MCF 10A (cell line): ENCODE measurements at regions not wholly inside any gene's neighbourhood (a gene's known extent, or its start where the extent isn't known, plus 50 kb on each side); places are given as distances from the start of the nearest gene placed in this dataset.

Experiments used
- BruUV-seq: library from RNA; stranded (reverse); fragments of 400-500 nt; replicated peaks from 2 replicates; lab custom pipeline; 2021; lab: Mats Ljungman, UMichigan
- CTCF ChIA-PET: fragments of 300-600 bp; sonication (Branson Sonifier 250); formaldehyde crosslinking; extraction: SDS; loops from one replicate; lab custom pipeline; 2021; ENCODE audit warnings: antibody characterized with exemption, inconsistent platforms; lab: Yijun Ruan, JAX
- POLR2A ChIA-PET: fragments of 300-600, 350-650 bp; sonication (Branson Sonifier 250); formaldehyde crosslinking; extraction: SDS; loops from one replicate; lab custom pipeline; 2020; ENCODE audit warnings: antibody characterized with exemption, inconsistent platforms; lab: Yijun Ruan, JAX
- DNase-seq: peaks from one replicate; pipeline ENCODE4 v3.0.0-alpha.2; 2018; ENCODE audit not compliant: unreplicated experiment
- H3K27ac Mint-ChIP-seq: one replicate; pipeline ENCODE4 v1.8.0; 2022; ENCODE audit warnings: mild to moderate bottlenecking, low read depth, mixed read lengths; ENCODE audit not compliant: unreplicated experiment
- H3K27me3 Mint-ChIP-seq: one replicate; pipeline ENCODE4 v1.8.0; 2022; ENCODE audit warnings: mixed read lengths; ENCODE audit not compliant: insufficient read depth, unreplicated experiment
- H3K36me3 Mint-ChIP-seq: one replicate; pipeline ENCODE4 v1.8.0; 2022; ENCODE audit warnings: mild to moderate bottlenecking, moderate library complexity, mixed read lengths; ENCODE audit not compliant: insufficient read depth, unreplicated experiment
- H3K4me1 Mint-ChIP-seq: one replicate; pipeline ENCODE4 v1.8.0; 2022; ENCODE audit warnings: mixed read lengths; ENCODE audit not compliant: insufficient read depth, unreplicated experiment
- H3K4me3 Mint-ChIP-seq: one replicate; pipeline ENCODE4 v1.8.0; 2022; ENCODE audit warnings: mild to moderate bottlenecking, moderate library complexity, mixed read lengths; ENCODE audit not compliant: unreplicated experiment
- H3K9me3 Mint-ChIP-seq: one replicate; pipeline ENCODE4 v1.8.0; 2022; ENCODE audit warnings: mixed read lengths; ENCODE audit not compliant: unreplicated experiment
- CTCF ChIP-seq: fragments of 200-600 bp; IDR thresholded peaks from one replicate; pipeline ENCODE4 v1.8.0; 2022; ENCODE audit warnings: antibody characterized with exemption, mild to moderate bottlenecking; ENCODE audit not compliant: unreplicated experiment
- intact Hi-C: fragments of 100-400 bp; cut with micrococcal nuclease; formaldehyde crosslinking; loops from 2 replicates; pipeline ENCODE4 v1.14.1; 2022

- Mint-ChIP-seq H3K27me3 (peaks cover 14% of the 10 kb centered on the region), H3K27ac (no peak overlapping the region), H3K4me3 (no peak overlapping the region), H3K9me3 (no peaks in the 10 kb centered on the region), H3K4me1 (no peaks in the 10 kb centered on the region), H3K36me3 (peaks cover 6% of the 10 kb centered on the region)
- no peak for TF ChIP-seq CTCF
- POLR2A ChIA-PET, result no interaction called here
- CTCF ChIA-PET, result interaction anchor here (0.5 to 0.9 kb wide), 3 partner anchors 40 to 420 kb away, joined by 3 to 5 read pairs (median 3); no protein-coding TSS in a partner anchor
- no TSS peak for BruUV-seq
- intact Hi-C loops, result no loop called here
- no peak for DNase-seq
Measured at GRCh38 chr3:116610124-116610523, 99.5 kb upstream of the TUSC7 start.

- Mint-ChIP-seq H3K27ac (no peak overlapping the region), H3K4me1 (no peaks in the 10 kb centered on the region), H3K9me3 (no peaks in the 10 kb centered on the region), H3K4me3 (no peak overlapping the region), H3K36me3 (no peaks in the 10 kb centered on the region), H3K27me3 (peaks cover 14% of the 10 kb centered on the region)
- CTCF ChIA-PET, result interaction anchor here (0.6 to 4.1 kb wide), 14 partner anchors 11 to 1763 kb away, joined by 3 to 18 read pairs (median 3); no protein-coding TSS in a partner anchor
- peak; percentile 23 for TF ChIP-seq CTCF
- DNase-seq, result peak; percentile 18
- no TSS peak for BruUV-seq
- POLR2A ChIA-PET, result no interaction called here
- intact Hi-C loops, result loop anchor here (1.0 kb wide), 1 partner anchor 143 kb away; no protein-coding TSS in a partner anchor
Measured at GRCh38 chr3:116614795-116615362, 94.7 kb upstream of the TUSC7 start.

GRCh38 chr3:116618138-116618537 lies 91.4 kb upstream of the TUSC7 start:
- ChIA-PET CTCF (interaction anchor here (4.1 kb wide), 1 partner anchor 139 kb away, joined by 18 read pairs; no protein-coding TSS in a partner anchor), POLR2A (no interaction called here)
- TF ChIP-seq CTCF, result no peak
- intact Hi-C loops, result no loop called here
- Mint-ChIP-seq H3K27me3 (peaks cover 8% of the 10 kb centered on the region), H3K4me1 (no peaks in the 10 kb centered on the region), H3K4me3 (no peak overlapping the region), H3K36me3 (no peaks in the 10 kb centered on the region), H3K9me3 (no peaks in the 10 kb centered on the region), H3K27ac (no peak overlapping the region)
- BruUV-seq, result no TSS peak
- DNase-seq, result no peak

GRCh38 chr3:116618930-116619329 lies 90.6 kb upstream of the TUSC7 start:
- POLR2A ChIA-PET, result no interaction called here
- CTCF ChIA-PET, result no interaction called here
- Mint-ChIP-seq H3K9me3 (no peaks in the 10 kb centered on the region), H3K36me3 (no peaks in the 10 kb centered on the region), H3K27ac (no peak overlapping the region), H3K4me3 (no peak overlapping the region), H3K27me3 (peaks cover under 1% of the 10 kb centered on the region), H3K4me1 (no peaks in the 10 kb centered on the region)
- no peak for DNase-seq
- BruUV-seq, result no TSS peak
- TF ChIP-seq CTCF, result no peak
- intact Hi-C loops, result no loop called here
